Left ventricle myocardium inferior (tissue), 1 donor: ENCODE measurements at regions not wholly inside any gene's neighbourhood (a gene's known extent, or its start where the extent isn't known, plus 50 kb on each side); places are given as distances from the start of the nearest gene placed in this dataset.

Source experiments
- DNase-seq: peaks from one replicate; pipeline ENCODE4 v3.0.0-alpha.2; 2020
- H3K27ac ChIP-seq: fragments of 200-600 bp; replicated peaks from 2 replicates; pipeline ENCODE4 v1.8.0; 2021
- H3K27me3 ChIP-seq: fragments of 200-600 bp; 2 replicates; pipeline ENCODE4 v1.8.0; 2021; ENCODE audit warnings: low read depth
- H3K36me3 ChIP-seq: fragments of 200-600 bp; 2 replicates; pipeline ENCODE4 v1.8.0; 2021
- H3K4me1 ChIP-seq: fragments of 200-600 bp; 2 replicates; pipeline ENCODE4 v1.8.0; 2021
- H3K4me3 ChIP-seq: fragments of 200-600 bp; 2 replicates; pipeline ENCODE4 v1.8.0; 2021; ENCODE audit warnings: mild to moderate bottlenecking, moderate library complexity
- H3K9me3 ChIP-seq: fragments of 200-600 bp; replicated peaks from 2 replicates; pipeline ENCODE4 v1.8.0; 2021
- CTCF ChIP-seq: fragments of 200-600 bp; IDR thresholded peaks from 2 replicates; pipeline ENCODE4 v1.8.0; 2021; ENCODE audit warnings: antibody characterized with exemption, mild to moderate bottlenecking, borderline replicate concordance
- intact Hi-C: fragments of 100-400 bp; cut with micrococcal nuclease; formaldehyde crosslinking; loops from one replicate; pipeline ENCODE4 v1.11.0; 2022
- donor health status: DM: no; HTN: yes; CAD: no; lungs with severe emphysema.

GRCh38 chrY:21185419-21186105, 325.6 kb upstream of the RBMY1B start:
- intact Hi-C loops = no loop called here
- DNase-seq = no peak
- H3K4me3 ChIP-seq = no peak overlapping the region

GRCh38 chrY:21192694-21193093, 318.4 kb upstream of the RBMY1B start:
- intact Hi-C loops = no loop called here
- H3K36me3 ChIP-seq = no peaks in the 10 kb centered on the region
- H3K4me1 ChIP-seq = no peaks in the 10 kb centered on the region
- TF ChIP-seq CTCF = no peak
- no peaks in the 10 kb centered on the region for H3K27me3 ChIP-seq
- no peak for DNase-seq
- H3K4me3 ChIP-seq = no peak overlapping the region
- no peaks in the 10 kb centered on the region for H3K9me3 ChIP-seq
- no peak overlapping the region for H3K27ac ChIP-seq

More at GRCh38 chrY:21185419-21186105, 325.6 kb upstream of the RBMY1B start:
- H3K27me3 ChIP-seq = no peaks in the 10 kb centered on the region
- H3K36me3 ChIP-seq = no peaks in the 10 kb centered on the region
- no peaks in the 10 kb centered on the region for H3K4me1 ChIP-seq
- no peak overlapping the region for H3K27ac ChIP-seq
- no peak for TF ChIP-seq CTCF
- H3K9me3 ChIP-seq = no peaks in the 10 kb centered on the region

- Histone ChIP-seq H3K4me3 (no peak overlapping the region), H3K9me3 (no peaks in the 10 kb centered on the region), H3K36me3 (no peaks in the 10 kb centered on the region), H3K4me1 (no peaks in the 10 kb centered on the region), H3K27me3 (no peaks in the 10 kb centered on the region), H3K27ac (no peak overlapping the region)
- intact Hi-C loops = no loop called here
- no peak for TF ChIP-seq CTCF
- DNase-seq = no peak
Measured at GRCh38 chrY:21200246-21200645, 310.9 kb upstream of the RBMY1B start.

- H3K27ac ChIP-seq = no peak overlapping the region
- DNase-seq = no peak
- TF ChIP-seq CTCF = no peak
- no peaks in the 10 kb centered on the region for H3K4me1 ChIP-seq
- H3K4me3 ChIP-seq = no peak overlapping the region
- H3K27me3 ChIP-seq = no peaks in the 10 kb centered on the region
- H3K9me3 ChIP-seq = peaks cover 3% of the 10 kb centered on the region
- intact Hi-C loops = no loop called here
- H3K36me3 ChIP-seq = no peaks in the 10 kb centered on the region
Measured at GRCh38 chrY:21227849-21228248, 283.3 kb upstream of the RBMY1B start.

GRCh38 chrY:21240221-21240620, 270.9 kb upstream of the RBMY1B start:
- DNase-seq = no peak
- TF ChIP-seq CTCF = no peak
- Histone ChIP-seq H3K27ac (no peak overlapping the region), H3K4me1 (no peaks in the 10 kb centered on the region), H3K9me3 (no peaks in the 10 kb centered on the region), H3K4me3 (no peak overlapping the region), H3K27me3 (no peaks in the 10 kb centered on the region), H3K36me3 (no peaks in the 10 kb centered on the region)
- intact Hi-C loops = no loop called here
